HEK293 (cell line): ENCODE measurements at regions not wholly inside any gene's neighbourhood (a gene's known extent, or its start where the extent isn't known, plus 50 kb on each side); places are given as distances from the start of the nearest gene placed in this dataset.
"Not testable (repeated sequence)": the region's sequence is repeated elsewhere in the genome, so short reads cannot be mapped to it uniquely, and the experiment has no call there.

ENCODE experiments used
- CTCF ChIA-PET: fragments of 350-600 bp; formaldehyde crosslinking; extraction: SDS; loops from one replicate; lab custom pipeline; 2021; ENCODE audit warnings: antibody characterized with exemption; lab: Yijun Ruan, JAX
- POLR2A ChIA-PET: fragments of 300-600 bp; formaldehyde crosslinking; extraction: SDS; loops from one replicate; lab custom pipeline; 2020; ENCODE audit warnings: antibody characterized with exemption, inconsistent platforms; lab: Yijun Ruan, JAX
- H3K27ac ChIP-seq: fragments of 200-500 bp; sonication (Bioruptor generic); 2 replicates; pipeline ENCODE4 v1.5.1; 2014; ENCODE audit warnings: low read depth, low read length, control low read depth, inconsistent platforms; ENCODE audit errors: extremely low read depth
- H3K36me3 ChIP-seq, 2 experiments: fragments of 200-500 bp in 1 of 2; sonication (Bioruptor generic) in 1 of 2; 1 replicate in 1 of 2; 2 replicates in 1 of 2; pipeline ENCODE4 v1.5.1; 2014 to 2017; ENCODE audit warnings: inconsistent platforms in 2 of 2, low read length in 2 of 2; ENCODE audit not compliant: control insufficient read depth in 2 of 2, insufficient read depth in 1 of 2
- H3K4me1 ChIP-seq: fragments of 200-500 bp; sonication (Bioruptor generic); 2 replicates; pipeline ENCODE4 v1.5.1; 2014; ENCODE audit warnings: mild to moderate bottlenecking, low read length, inconsistent platforms; ENCODE audit not compliant: control insufficient read depth, insufficient read depth
- H3K4me3 ChIP-seq: 2 replicates; pipeline ENCODE4 v1.5.1; 2011; ENCODE audit warnings: low read depth, mild to moderate bottlenecking, control low read depth, low read length, moderate library complexity
- H3K9me3 ChIP-seq: fragments of 200-500 bp; sonication (Bioruptor generic); 2 replicates; pipeline ENCODE4 v1.5.1; 2014; ENCODE audit warnings: low read depth, low read length, inconsistent platforms; ENCODE audit not compliant: control insufficient read depth, insufficient read depth
- EGR2 ChIP-seq: fragments of 450-650 bp; formaldehyde crosslinking; IDR thresholded peaks from 2 replicates; pipeline ENCODE4 v1.5.1; 2016; ENCODE audit warnings: low read depth, missing biosample characterization, missing genetic modification characterization
- GLIS1 ChIP-seq: fragments of 450-650 bp; formaldehyde crosslinking; IDR thresholded peaks from 2 replicates; pipeline ENCODE4 v1.5.1; 2016; ENCODE audit warnings: missing biosample characterization, missing genetic modification characterization
- PBX3 ChIP-seq: sonication (generic); formaldehyde crosslinking; IDR thresholded peaks from 2 replicates; pipeline ENCODE4 v1.8.1; 2022; ENCODE audit warnings: mild to moderate bottlenecking, moderate library complexity, missing genetic modification reagents
- REPIN1 ChIP-seq: fragments of 450-650 bp; formaldehyde crosslinking; IDR thresholded peaks from 2 replicates; pipeline ENCODE4 v1.5.1; 2017; ENCODE audit warnings: missing biosample characterization, missing genetic modification characterization, low read depth
- ZFP37 ChIP-seq: fragments of 450-650 bp; formaldehyde crosslinking; IDR thresholded peaks from 2 replicates; pipeline ENCODE4 v1.5.1; 2016; ENCODE audit warnings: missing biosample characterization, missing genetic modification characterization
- ZIC2 ChIP-seq: fragments of 450-650 bp; formaldehyde crosslinking; IDR thresholded peaks from 2 replicates; pipeline ENCODE4 v1.5.1; 2016; ENCODE audit warnings: missing biosample characterization, missing genetic modification characterization
- ZNF140 ChIP-seq: fragments of 450-650 bp; formaldehyde crosslinking; IDR thresholded peaks from 2 replicates; pipeline ENCODE4 v1.5.1; 2016; ENCODE audit warnings: missing biosample characterization, missing genetic modification characterization
- ZNF169 ChIP-seq: fragments of 450-650 bp; formaldehyde crosslinking; IDR thresholded peaks from 2 replicates; pipeline ENCODE4 v1.5.1; 2016; ENCODE audit warnings: missing biosample characterization, missing genetic modification characterization
- ZNF239 ChIP-seq: fragments of 450-650 bp; formaldehyde crosslinking; IDR thresholded peaks from 2 replicates; pipeline ENCODE4 v1.5.1; 2016; ENCODE audit warnings: missing biosample characterization, missing genetic modification characterization
- ZNF266 ChIP-seq: fragments of 450-650 bp; formaldehyde crosslinking; IDR thresholded peaks from 2 replicates; pipeline ENCODE4 v1.5.1; 2016; ENCODE audit warnings: missing biosample characterization, missing genetic modification characterization, low read depth
- ZNF335 ChIP-seq: fragments of 450-650 bp; formaldehyde crosslinking; conservative IDR thresholded peaks from 2 replicates; pipeline ENCODE4 v1.5.1; 2016; ENCODE audit warnings: missing biosample characterization, missing genetic modification characterization
- ZNF404 ChIP-seq: fragments of 450-650 bp; formaldehyde crosslinking; IDR thresholded peaks from 2 replicates; pipeline ENCODE4 v1.5.1; 2017; ENCODE audit warnings: missing biosample characterization, missing genetic modification characterization
- ZNF548 ChIP-seq: fragments of 450-650 bp; formaldehyde crosslinking; IDR thresholded peaks from 2 replicates; pipeline ENCODE4 v1.5.1; 2016; ENCODE audit warnings: missing biosample characterization, missing genetic modification characterization
- TF ChIP-seq, protein P1 (sequence below): fragments of 450-650 bp; formaldehyde crosslinking; IDR thresholded peaks from 2 replicates; pipeline ENCODE4 v1.5.1; 2016; ENCODE audit warnings: missing biosample characterization, missing genetic modification characterization
- TF ChIP-seq, protein P2 (sequence below): fragments of 450-650 bp; formaldehyde crosslinking; IDR thresholded peaks from 2 replicates; pipeline ENCODE4 v1.5.1; 2016; ENCODE audit warnings: missing biosample characterization, missing genetic modification characterization
- TF ChIP-seq, protein P3 (sequence below): fragments of 450-650 bp; formaldehyde crosslinking; IDR thresholded peaks from 2 replicates; pipeline ENCODE4 v1.5.1; 2016; ENCODE audit warnings: missing biosample characterization, missing genetic modification characterization

DNA sequence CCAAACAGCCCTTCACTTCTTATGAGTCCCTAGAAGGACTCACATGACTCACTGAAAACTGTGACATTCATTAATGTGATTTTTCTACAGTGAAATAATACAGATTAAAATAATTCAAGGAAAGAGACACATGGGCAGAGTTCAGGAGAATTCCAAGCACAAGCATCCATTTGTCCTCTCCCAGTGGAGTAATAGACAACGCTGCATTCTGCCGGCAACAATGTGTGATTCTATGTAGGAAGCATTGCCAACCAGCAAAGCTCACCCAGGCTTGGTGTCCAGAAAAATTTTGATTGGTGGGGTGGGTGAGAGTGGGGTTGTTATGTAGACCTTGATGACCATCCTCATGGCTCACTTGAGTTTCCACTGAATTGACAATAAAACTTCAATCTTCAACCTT is 123.9 kb downstream of the VPREB1 start:
- TF ChIP-seq ZNF169 (tag by site-specific recombination) = no peak
- TF ChIP-seq GLIS1 (tag by site-specific recombination) = no peak
- TF ChIP-seq ZNF140 (tag by site-specific recombination) = no peak
- no peak for TF ChIP-seq ZNF404 (tag by site-specific recombination)
- no peak for TF ChIP-seq PBX3
- TF ChIP-seq EGR2 (tag by site-specific recombination) = no peak
- no peak for TF ChIP-seq ZFP37 (tag by site-specific recombination)
- no peak overlapping the region for H3K4me3 ChIP-seq
- H3K36me3 ChIP-seq = no peaks in the 10 kb centered on the region
- H3K4me1 ChIP-seq = no peaks in the 10 kb centered on the region
- POLR2A ChIA-PET = no interaction called here
- H3K27ac ChIP-seq = no peak overlapping the region
- H3K9me3 ChIP-seq = no peaks in the 10 kb centered on the region
- CTCF ChIA-PET = interaction anchor here (0.6 to 1.2 kb wide), 6 partner anchors 12 to 114 kb away, joined by 3 to 6 read pairs (median 5); no protein-coding TSS in a partner anchor

- H3K9me3 ChIP-seq, H3K36me3 ChIP-seq, POLR2A ChIA-PET, H3K27ac ChIP-seq, H3K4me1 ChIP-seq, H3K4me3 ChIP-seq: not testable (repeated sequence)
- TF ChIP-seq GLIS1 (tag by site-specific recombination) (peak; percentile 58; the same call in 1 of the 2 replicates), ZIC2 (peak; percentile 31; the same call in 1 of the 2 replicates)
- CTCF ChIA-PET = interaction anchor here (0.7 to 1.6 kb wide), 5 partner anchors 9 to 53 kb away, joined by 3 to 6 read pairs (median 5); no protein-coding TSS in a partner anchor
Observed at GRCh38 chr22:22369219-22369963, 124.8 kb downstream of the VPREB1 start.

- ChIA-PET CTCF (interaction anchor here (0.8 to 1.6 kb wide), 3 partner anchors 11 to 23 kb away, joined by 3 to 6 read pairs (median 5); no protein-coding TSS in a partner anchor), POLR2A (no interaction called here)
- no peaks in the 10 kb centered on the region for H3K36me3 ChIP-seq
- TF ChIP-seq, protein P1, sequence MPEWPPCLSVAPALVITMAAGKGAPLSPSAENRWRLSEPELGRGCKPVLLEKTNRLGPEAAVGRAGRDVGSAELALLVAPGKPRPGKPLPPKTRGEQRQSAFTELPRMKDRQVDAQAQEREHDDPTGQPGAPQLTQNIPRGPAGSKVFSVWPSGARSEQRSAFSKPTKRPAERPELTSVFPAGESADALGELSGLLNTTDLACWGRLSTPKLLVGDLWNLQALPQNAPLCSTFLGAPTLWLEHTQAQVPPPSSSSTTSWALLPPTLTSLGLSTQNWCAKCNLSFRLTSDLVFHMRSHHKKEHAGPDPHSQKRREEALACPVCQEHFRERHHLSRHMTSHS (tag by site-specific recombination) = no peak
- TF ChIP-seq ZNF335 (tag by site-specific recombination) (no peak), ZNF239 (no peak), ZNF266 (tag by site-specific recombination) (no peak), ZNF548 (tag by site-specific recombination) (no peak), REPIN1 (tag by site-specific recombination) (no peak)
- TF ChIP-seq, protein P2, sequence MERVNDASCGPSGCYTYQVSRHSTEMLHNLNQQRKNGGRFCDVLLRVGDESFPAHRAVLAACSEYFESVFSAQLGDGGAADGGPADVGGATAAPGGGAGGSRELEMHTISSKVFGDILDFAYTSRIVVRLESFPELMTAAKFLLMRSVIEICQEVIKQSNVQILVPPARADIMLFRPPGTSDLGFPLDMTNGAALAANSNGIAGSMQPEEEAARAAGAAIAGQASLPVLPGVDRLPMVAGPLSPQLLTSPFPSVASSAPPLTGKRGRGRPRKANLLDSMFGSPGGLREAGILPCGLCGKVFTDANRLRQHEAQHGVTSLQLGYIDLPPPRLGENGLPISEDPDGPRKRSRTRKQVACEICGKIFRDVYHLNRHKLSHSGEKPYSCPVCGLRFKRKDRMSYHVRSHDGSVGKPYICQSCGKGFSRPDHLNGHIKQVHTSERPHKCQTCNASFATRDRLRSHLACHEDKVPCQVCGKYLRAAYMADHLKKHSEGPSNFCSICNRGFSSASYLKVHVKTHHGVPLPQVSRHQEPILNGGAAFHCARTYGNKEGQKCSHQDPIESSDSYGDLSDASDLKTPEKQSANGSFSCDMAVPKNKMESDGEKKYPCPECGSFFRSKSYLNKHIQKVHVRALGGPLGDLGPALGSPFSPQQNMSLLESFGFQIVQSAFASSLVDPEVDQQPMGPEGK (tag by site-specific recombination) = no peak
- TF ChIP-seq, protein P3, sequence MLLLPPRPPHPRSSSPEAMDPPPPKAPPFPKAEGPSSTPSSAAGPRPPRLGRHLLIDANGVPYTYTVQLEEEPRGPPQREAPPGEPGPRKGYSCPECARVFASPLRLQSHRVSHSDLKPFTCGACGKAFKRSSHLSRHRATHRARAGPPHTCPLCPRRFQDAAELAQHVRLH (tag by site-specific recombination) = no peak
- TF ChIP-seq, all 188 proteins: peak for 0
- no peak overlapping the region for H3K27ac ChIP-seq
- H3K9me3 ChIP-seq = no peaks in the 10 kb centered on the region
- no peak overlapping the region for H3K4me3 ChIP-seq
- no peaks in the 10 kb centered on the region for H3K4me1 ChIP-seq
Observed at GRCh38 chr22:22369964-22370270, 125.3 kb downstream of the VPREB1 start.
